ENCODE measurements at regions not wholly inside any gene's neighbourhood (a gene's known extent, or its start where the extent isn't known, plus 50 kb on each side); places are given as distances from the start of the nearest gene placed in this dataset.
"Not testable (repeated sequence)": the region's sequence is repeated elsewhere in the genome, so short reads cannot be mapped to it uniquely, and the experiment has no call there.

DNA sequence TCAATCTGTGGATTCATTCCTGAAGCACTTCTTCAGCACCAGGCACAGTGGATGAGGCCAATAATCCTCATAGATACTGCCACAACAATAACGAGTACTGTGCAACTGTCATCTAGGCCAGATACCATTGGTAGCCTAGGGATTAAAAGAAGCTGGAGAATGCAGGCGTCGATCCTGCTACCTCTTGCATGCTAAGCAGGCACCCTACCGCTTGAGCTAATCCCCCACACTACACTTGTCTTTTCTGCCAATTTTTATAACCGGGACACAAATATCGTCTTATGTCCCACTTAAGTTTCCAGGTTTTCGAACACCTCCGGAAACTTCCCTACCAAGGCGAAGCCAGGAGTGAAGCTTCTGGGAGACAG lies 90.2 kb upstream of the ZNF322 start:
- H3K27me3 ChIP-seq (ENCODE audit: control insufficient read depth in 2 of 2, insufficient read depth in 2 of 2, low read length in 2 of 2): peaks cover 3 to 17% of the 10 kb centered on the region in 2 donors
- not testable (repeated sequence) for H3K9ac ChIP-seq (ENCODE audit: low read depth in 1 of 2, low read length in 2 of 2); H3K9me3 ChIP-seq (ENCODE audit: control insufficient read depth in 2 of 2, low read length in 2 of 2); H3K4me1 ChIP-seq (ENCODE audit: control insufficient read depth in 2 of 2, insufficient read depth in 2 of 2, low read length in 2 of 2); H3K27ac ChIP-seq (ENCODE audit: low read depth in 2 of 2, low read length in 2 of 2); H3K4me3 ChIP-seq (ENCODE audit: low read length in 2 of 2); H3K36me3 ChIP-seq (ENCODE audit: control insufficient read depth in 2 of 2, insufficient read depth in 2 of 2, low read length in 2 of 2)

DNA sequence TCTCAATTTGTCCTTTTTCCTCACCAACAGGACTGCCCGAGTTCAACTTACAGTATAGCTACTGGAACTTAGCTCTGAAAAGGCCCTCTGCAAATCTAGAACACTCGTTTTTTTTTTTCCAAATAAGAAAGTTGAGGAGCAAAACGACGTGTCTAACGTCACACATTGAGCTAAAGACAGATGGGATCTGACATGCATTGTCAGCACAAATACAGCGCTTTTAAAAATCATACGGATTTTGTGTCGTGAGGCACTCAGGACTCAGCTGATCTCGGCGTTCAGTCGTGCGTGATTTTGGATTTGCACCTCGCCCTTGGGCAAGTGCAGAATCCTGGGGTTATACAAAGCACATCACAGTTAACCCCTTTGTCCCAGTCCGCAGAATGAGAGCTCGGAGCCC lies 94.7 kb upstream of the ZNF322 start:
- Histone ChIP-seq H3K36me3 (ENCODE audit: control insufficient read depth in 2 of 2, insufficient read depth in 2 of 2, low read length in 2 of 2) (no peaks in the 10 kb centered on the region), H3K9ac (ENCODE audit: low read depth in 1 of 2, low read length in 2 of 2) (no peak overlapping the region), H3K9me3 (ENCODE audit: control insufficient read depth in 2 of 2, low read length in 2 of 2) (no peaks in the 10 kb centered on the region), H3K4me3 (ENCODE audit: low read length in 2 of 2) (no peak overlapping the region), H3K27ac (ENCODE audit: low read depth in 2 of 2, low read length in 2 of 2) (no peak overlapping the region), H3K4me1 (ENCODE audit: control insufficient read depth in 2 of 2, insufficient read depth in 2 of 2, low read length in 2 of 2) (no peaks in the 10 kb centered on the region), H3K27me3 (ENCODE audit: control insufficient read depth in 2 of 2, insufficient read depth in 2 of 2, low read length in 2 of 2) (peaks cover 0 to 10% of the 10 kb centered on the region in 2 donors)

DNA sequence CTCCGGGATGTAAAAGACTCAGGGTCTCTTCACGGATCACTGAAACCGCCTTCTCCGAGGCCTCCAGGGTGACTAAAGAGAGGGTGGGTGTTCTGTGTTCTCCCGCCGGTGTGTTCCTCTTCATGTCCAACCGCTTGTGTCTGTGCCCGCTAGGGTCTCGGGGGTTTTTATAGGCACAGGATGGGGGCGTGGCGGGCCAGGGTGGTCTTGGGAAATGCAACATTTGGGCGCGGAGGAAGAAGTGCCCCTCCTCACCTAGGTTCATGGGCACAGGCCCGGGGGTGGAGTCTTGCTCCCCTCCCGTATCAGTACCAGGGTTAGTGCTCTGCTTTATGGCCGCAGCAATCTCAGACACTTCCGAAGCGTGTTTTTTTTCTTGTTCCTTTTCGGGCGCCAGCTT lies 95.3 kb upstream of the ZNF322 start:
- not testable (repeated sequence) for H3K9me3 ChIP-seq (ENCODE audit: control insufficient read depth in 2 of 2, low read length in 2 of 2); H3K4me3 ChIP-seq (ENCODE audit: low read length in 2 of 2); H3K36me3 ChIP-seq (ENCODE audit: control insufficient read depth in 2 of 2, insufficient read depth in 2 of 2, low read length in 2 of 2); H3K27me3 ChIP-seq (ENCODE audit: control insufficient read depth in 2 of 2, insufficient read depth in 2 of 2, low read length in 2 of 2); H3K27ac ChIP-seq (ENCODE audit: low read depth in 2 of 2, low read length in 2 of 2); H3K9ac ChIP-seq (ENCODE audit: low read depth in 1 of 2, low read length in 2 of 2); H3K4me1 ChIP-seq (ENCODE audit: control insufficient read depth in 2 of 2, insufficient read depth in 2 of 2, low read length in 2 of 2)

DNA sequence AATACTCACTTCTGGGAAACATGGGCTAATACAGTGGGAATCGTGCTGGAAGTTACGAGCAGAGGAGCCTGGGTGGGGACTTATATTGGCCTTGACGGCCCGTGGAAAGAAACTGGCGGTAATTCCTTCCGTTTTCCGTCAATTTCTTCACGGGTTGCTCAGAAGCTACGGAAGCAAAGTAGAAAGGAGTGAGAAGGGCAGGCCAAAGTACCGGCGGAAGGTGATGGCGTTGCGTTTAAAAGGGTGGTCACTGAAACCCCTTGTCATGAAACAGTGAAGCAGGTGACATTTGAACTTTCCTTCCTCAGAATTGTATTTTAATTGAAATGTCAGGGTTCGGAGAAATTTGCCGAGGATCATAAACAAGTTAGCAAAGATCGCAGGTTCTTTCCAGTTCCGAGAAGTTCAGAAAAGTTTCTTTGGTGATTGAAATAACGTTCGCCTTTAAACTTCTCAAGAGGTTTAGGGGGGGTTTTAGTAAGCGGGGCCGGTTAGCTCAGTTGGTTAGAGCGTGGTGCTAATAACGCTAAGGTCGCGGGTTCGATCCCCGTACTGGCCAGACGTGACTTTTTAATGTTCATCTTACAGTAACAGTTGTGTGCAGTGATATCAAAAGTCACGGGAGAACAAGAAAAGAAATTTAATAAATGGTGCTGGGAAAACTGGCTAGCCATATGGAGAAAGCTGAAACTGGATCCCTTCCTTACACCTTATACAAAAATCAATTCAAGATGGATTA lies 96.7 kb upstream of the ZNF322 start:
- not testable (repeated sequence) for H3K9me3 ChIP-seq (ENCODE audit: control insufficient read depth in 2 of 2, low read length in 2 of 2); H3K4me1 ChIP-seq (ENCODE audit: control insufficient read depth in 2 of 2, insufficient read depth in 2 of 2, low read length in 2 of 2); H3K4me3 ChIP-seq (ENCODE audit: low read length in 2 of 2); H3K36me3 ChIP-seq (ENCODE audit: control insufficient read depth in 2 of 2, insufficient read depth in 2 of 2, low read length in 2 of 2); H3K27ac ChIP-seq (ENCODE audit: low read depth in 2 of 2, low read length in 2 of 2); H3K9ac ChIP-seq (ENCODE audit: low read depth in 1 of 2, low read length in 2 of 2); H3K27me3 ChIP-seq (ENCODE audit: control insufficient read depth in 2 of 2, insufficient read depth in 2 of 2, low read length in 2 of 2)

DNA sequence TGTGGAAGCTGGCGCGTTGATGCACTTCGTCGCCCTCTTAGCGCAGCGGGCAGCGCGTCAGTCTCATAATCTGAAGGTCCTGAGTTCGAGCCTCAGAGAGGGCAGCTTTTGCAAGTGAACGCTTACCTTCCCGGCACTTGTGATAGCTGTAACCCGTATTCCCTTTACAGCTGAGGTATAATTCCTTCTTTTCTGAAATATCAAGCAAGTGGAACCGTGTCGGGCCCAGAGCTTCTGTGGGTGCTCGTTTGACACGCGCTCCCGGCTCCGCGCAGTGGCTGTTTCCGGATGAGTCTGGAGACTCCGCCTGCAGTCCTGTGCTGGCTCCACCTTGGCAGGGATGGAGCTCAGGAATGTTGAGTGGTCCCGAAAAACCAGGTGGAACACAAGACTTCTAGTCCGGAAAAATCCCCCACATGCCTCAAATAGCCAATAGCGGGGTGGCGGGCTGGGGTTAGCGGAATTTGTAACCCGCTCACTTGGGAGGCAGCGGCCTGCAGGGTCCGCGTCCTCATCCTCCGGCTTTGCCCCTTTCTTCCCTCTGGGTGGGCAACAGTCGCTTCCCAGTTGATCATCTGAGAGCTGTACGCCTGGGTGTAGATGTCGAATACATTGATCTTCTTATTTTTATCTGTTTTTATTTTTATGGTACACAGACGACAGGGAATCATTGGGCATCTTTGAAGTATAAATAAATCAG lies 106.8 kb upstream of the ZNF322 start:
- H3K9ac ChIP-seq (ENCODE audit: low read depth in 1 of 2, low read length in 2 of 2); H3K4me1 ChIP-seq (ENCODE audit: control insufficient read depth in 2 of 2, insufficient read depth in 2 of 2, low read length in 2 of 2); H3K4me3 ChIP-seq (ENCODE audit: low read length in 2 of 2); H3K9me3 ChIP-seq (ENCODE audit: control insufficient read depth in 2 of 2, low read length in 2 of 2); H3K27ac ChIP-seq (ENCODE audit: low read depth in 2 of 2, low read length in 2 of 2); H3K27me3 ChIP-seq (ENCODE audit: control insufficient read depth in 2 of 2, insufficient read depth in 2 of 2, low read length in 2 of 2); H3K36me3 ChIP-seq (ENCODE audit: control insufficient read depth in 2 of 2, insufficient read depth in 2 of 2, low read length in 2 of 2): not testable (repeated sequence)

DNA sequence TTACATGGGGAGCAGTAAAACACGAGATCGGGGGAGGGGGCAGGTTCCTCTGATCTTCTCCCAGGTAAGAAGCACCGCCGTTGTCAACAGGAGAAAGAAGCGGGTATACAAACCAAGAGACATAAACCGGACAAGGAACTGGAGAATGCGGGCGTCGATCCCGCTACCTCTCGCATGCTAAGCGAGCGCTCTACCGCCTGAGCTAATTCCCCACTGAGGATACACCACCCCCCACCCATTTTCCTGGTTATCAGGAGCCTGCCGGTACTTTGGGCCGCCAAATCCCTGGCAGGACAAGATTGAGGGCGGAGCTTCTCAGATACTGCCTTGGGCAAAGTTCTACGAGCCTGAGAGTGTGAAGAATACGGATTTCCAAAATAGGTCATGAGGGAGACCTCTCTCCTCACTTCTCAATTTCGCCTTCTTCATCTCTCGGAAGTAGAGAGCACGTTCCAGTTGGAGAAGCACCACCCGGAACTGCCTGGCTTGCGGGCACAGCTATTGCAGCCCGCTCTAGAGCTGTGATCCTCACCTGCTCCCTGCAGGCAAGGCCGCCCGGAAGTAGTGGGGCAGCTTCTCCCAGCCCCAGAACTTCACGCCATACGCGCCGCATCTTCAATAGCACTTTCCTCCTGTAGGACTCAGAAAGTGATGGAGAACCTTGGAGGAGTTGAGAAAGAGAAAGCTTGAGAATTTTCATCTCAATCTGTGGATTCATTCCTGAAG lies 111.6 kb upstream of the ZNF322 start:
- not testable (repeated sequence) for H3K27ac ChIP-seq (ENCODE audit: low read depth in 2 of 2, low read length in 2 of 2); H3K27me3 ChIP-seq (ENCODE audit: control insufficient read depth in 2 of 2, insufficient read depth in 2 of 2, low read length in 2 of 2); H3K4me1 ChIP-seq (ENCODE audit: control insufficient read depth in 2 of 2, insufficient read depth in 2 of 2, low read length in 2 of 2); H3K36me3 ChIP-seq (ENCODE audit: control insufficient read depth in 2 of 2, insufficient read depth in 2 of 2, low read length in 2 of 2); H3K4me3 ChIP-seq (ENCODE audit: low read length in 2 of 2); H3K9me3 ChIP-seq (ENCODE audit: control insufficient read depth in 2 of 2, low read length in 2 of 2); H3K9ac ChIP-seq (ENCODE audit: low read depth in 1 of 2, low read length in 2 of 2)

DNA sequence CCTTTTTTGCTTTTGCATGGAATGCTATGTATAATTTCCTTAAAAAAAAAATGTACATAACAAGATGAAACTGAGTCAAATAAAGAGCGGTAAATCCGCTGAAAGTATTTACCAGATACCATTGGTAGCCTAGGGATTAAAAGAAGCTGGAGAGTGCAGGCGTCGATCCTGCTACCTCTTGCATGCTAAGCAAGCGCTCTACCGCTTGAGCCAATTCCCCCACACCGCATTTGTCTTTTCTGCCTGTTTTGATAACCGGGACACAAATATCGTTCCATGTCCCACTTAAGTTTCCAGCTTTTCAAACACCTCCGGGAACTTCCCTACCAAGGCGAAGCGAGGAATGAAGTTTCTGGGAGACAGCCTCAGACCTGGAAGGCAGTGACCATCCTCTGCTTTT lies 113.9 kb upstream of the ZNF322 start:
- not testable (repeated sequence) for H3K36me3 ChIP-seq (ENCODE audit: control insufficient read depth in 2 of 2, insufficient read depth in 2 of 2, low read length in 2 of 2); H3K9ac ChIP-seq (ENCODE audit: low read depth in 1 of 2, low read length in 2 of 2); H3K27ac ChIP-seq (ENCODE audit: low read depth in 2 of 2, low read length in 2 of 2); H3K9me3 ChIP-seq (ENCODE audit: control insufficient read depth in 2 of 2, low read length in 2 of 2); H3K4me1 ChIP-seq (ENCODE audit: control insufficient read depth in 2 of 2, insufficient read depth in 2 of 2, low read length in 2 of 2); H3K27me3 ChIP-seq (ENCODE audit: control insufficient read depth in 2 of 2, insufficient read depth in 2 of 2, low read length in 2 of 2); H3K4me3 ChIP-seq (ENCODE audit: low read length in 2 of 2)

DNA sequence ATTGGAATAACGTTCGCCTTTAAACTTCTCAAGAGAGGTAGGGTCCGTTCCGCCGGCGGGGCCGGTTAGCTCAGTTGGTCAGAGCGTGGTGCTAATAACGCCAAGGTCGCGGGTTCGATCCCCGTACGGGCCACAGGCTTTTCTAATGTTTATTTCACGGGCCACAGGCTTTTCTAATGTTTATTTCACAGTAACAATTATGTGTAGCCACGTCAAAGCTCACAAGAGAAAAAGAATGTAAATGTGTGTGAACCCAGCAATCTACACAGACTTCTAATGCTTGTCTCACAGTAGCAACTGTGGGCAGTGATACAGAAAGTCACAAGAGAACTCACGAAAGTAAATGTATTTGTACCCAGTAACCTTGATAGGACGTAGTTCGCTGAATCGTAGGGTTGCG lies 121.0 kb upstream of the ZNF322 start:
- H3K27me3 ChIP-seq (ENCODE audit: control insufficient read depth in 2 of 2, insufficient read depth in 2 of 2, low read length in 2 of 2); H3K27ac ChIP-seq (ENCODE audit: low read depth in 2 of 2, low read length in 2 of 2); H3K36me3 ChIP-seq (ENCODE audit: control insufficient read depth in 2 of 2, insufficient read depth in 2 of 2, low read length in 2 of 2); H3K4me1 ChIP-seq (ENCODE audit: control insufficient read depth in 2 of 2, insufficient read depth in 2 of 2, low read length in 2 of 2); H3K4me3 ChIP-seq (ENCODE audit: low read length in 2 of 2); H3K9me3 ChIP-seq (ENCODE audit: control insufficient read depth in 2 of 2, low read length in 2 of 2); H3K9ac ChIP-seq (ENCODE audit: low read depth in 1 of 2, low read length in 2 of 2): not testable (repeated sequence)

DNA sequence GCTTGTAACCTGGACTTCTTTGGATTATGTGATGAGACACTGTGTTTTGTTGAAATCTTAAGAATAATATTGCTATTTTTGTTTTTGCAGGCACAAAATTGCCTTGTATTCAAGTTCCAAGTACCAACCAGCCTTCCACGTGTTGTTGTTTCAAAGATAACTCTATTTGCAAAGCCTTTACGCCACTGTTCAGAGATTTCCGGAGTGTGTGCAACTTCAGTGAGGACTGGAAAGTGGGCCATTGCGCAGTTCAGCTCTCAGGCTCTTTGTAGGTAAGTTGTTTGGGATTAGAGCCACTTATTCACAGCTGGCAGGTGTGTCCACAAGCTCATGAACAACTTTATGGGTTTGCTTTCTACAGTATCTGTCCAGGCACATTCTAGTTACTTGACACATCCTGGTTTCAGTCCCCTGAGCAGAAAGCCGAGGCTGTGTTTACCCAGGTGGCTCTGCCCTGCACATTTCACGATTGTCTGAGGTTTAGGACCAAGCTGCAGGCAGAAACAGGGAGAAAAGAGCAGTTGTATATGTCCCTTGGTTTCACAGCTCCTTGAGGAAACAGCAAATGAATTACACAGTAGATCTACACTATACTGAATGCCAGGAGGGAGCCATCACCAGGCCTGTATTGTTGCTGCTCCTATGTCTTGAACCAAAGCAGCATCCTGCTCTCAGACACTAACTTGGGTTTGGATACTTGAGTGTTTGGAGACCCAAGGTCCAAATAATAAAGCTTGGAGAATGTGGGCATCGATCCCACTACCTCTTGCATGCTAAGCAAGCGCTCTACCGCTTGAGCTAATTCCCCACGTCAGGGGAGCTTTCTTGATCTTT lies 136.1 kb upstream of the ZNF322 start:
- H3K27me3 ChIP-seq (ENCODE audit: control insufficient read depth in 2 of 2, insufficient read depth in 2 of 2, low read length in 2 of 2); H3K4me3 ChIP-seq (ENCODE audit: low read length in 2 of 2); H3K9ac ChIP-seq (ENCODE audit: low read depth in 1 of 2, low read length in 2 of 2); H3K4me1 ChIP-seq (ENCODE audit: control insufficient read depth in 2 of 2, insufficient read depth in 2 of 2, low read length in 2 of 2); H3K27ac ChIP-seq (ENCODE audit: low read depth in 2 of 2, low read length in 2 of 2); H3K9me3 ChIP-seq (ENCODE audit: control insufficient read depth in 2 of 2, low read length in 2 of 2); H3K36me3 ChIP-seq (ENCODE audit: control insufficient read depth in 2 of 2, insufficient read depth in 2 of 2, low read length in 2 of 2): not testable (repeated sequence)

Measured in mucosa of rectum (tissue), 2 donors.